ENCODE measurements at regions not wholly inside any gene's neighbourhood (a gene's known extent, or its start where the extent isn't known, plus 50 kb on each side); places are given as distances from the start of the nearest gene placed in this dataset.

DNA sequence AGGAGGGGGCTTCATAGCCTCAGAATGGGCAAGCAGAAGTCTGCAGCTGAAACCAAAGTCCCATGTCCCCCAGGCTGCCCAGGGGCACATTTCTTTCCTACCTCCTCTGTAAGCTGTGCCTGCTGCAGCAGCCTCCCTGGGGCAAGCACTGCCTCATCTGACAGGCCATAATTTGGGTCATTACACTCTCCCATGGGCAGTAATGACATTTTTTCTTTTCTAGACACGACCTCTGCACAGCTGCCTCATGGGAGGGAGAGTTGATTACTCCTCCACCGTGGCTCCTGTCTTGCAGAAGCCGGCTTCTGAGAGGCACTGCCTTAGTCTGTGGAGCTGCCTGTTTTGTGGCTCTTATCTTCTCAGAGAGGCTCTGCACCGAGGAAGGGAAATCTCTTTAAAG is 268.9 kb downstream of the TDRD15 start:
- H3K4me3 Mint-ChIP-seq = no peak overlapping the region
- no peak for DNase-seq (ENCODE audit: extremely low spot score, unreplicated experiment)
- H3K9me3 Mint-ChIP-seq = peaks cover 8% of the 10 kb centered on the region
- peaks cover 12% of the 10 kb centered on the region for H3K4me1 Mint-ChIP-seq (ENCODE audit: unreplicated experiment)
- H3K27me3 Mint-ChIP-seq = peaks cover 22% of the 10 kb centered on the region
- no peak overlapping the region for H3K27ac Mint-ChIP-seq
- H3K36me3 Mint-ChIP-seq = no peaks in the 10 kb centered on the region
- no peak for TF ChIP-seq CTCF (conservative IDR thresholded peaks at IDR 0.05)

DNA sequence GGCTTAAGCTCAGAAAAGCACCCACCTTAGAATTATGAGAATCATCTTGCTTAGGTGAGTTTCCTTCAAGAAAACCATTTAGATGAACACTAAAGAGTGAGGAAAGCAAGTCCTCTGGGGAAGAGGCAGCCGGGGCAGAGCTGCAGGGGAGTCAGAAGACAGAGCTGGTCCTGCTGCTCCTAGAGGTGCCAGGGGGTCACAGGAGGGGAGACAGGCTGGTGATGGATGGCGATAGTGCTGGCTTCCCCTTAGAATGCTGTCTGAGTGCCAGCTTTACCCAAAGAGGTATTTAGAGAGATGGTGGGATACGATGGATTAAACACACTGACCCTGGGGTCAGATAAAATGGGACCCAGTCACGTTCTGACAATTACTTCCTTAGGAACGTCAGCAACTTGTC is 269.4 kb downstream of the TDRD15 start:
- H3K4me1 Mint-ChIP-seq (ENCODE audit: unreplicated experiment) = peaks cover 12% of the 10 kb centered on the region
- no peak overlapping the region for H3K27ac Mint-ChIP-seq
- DNase-seq (ENCODE audit: extremely low spot score, unreplicated experiment) = no peak
- H3K9me3 Mint-ChIP-seq = peaks cover 6% of the 10 kb centered on the region
- no peaks in the 10 kb centered on the region for H3K36me3 Mint-ChIP-seq
- no peak for TF ChIP-seq CTCF (conservative IDR thresholded peaks at IDR 0.05)
- H3K4me3 Mint-ChIP-seq = no peak overlapping the region
- peaks cover 22% of the 10 kb centered on the region for H3K27me3 Mint-ChIP-seq

DNA sequence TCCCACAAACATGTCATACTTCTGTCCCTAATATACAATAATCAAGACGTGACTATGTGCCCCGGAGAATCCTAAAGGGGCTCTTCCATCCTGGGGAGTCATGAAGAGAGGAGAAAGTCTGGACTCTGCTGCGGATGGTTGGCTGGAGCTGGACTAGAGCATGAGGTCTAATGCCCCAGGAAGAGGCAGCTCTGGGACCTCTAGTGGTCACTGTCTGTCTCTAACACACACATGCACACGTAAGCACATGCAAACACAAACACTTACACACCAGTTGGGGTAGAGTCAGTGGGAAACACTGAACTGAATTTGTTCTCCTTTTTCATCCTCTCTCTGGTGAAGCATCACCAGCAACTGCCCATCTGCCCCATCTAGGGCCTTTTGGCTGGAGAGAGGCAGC is 271.6 kb downstream of the TDRD15 start:
- peaks cover 16% of the 10 kb centered on the region for H3K27me3 Mint-ChIP-seq
- H3K9me3 Mint-ChIP-seq = no peaks in the 10 kb centered on the region
- no peak for DNase-seq (ENCODE audit: extremely low spot score, unreplicated experiment)
- H3K4me1 Mint-ChIP-seq (ENCODE audit: unreplicated experiment) = peaks cover 12% of the 10 kb centered on the region
- TF ChIP-seq CTCF (conservative IDR thresholded peaks at IDR 0.05) = peak; percentile 55
- no peak overlapping the region for H3K4me3 Mint-ChIP-seq
- H3K36me3 Mint-ChIP-seq = no peaks in the 10 kb centered on the region
- no peak overlapping the region for H3K27ac Mint-ChIP-seq

DNA sequence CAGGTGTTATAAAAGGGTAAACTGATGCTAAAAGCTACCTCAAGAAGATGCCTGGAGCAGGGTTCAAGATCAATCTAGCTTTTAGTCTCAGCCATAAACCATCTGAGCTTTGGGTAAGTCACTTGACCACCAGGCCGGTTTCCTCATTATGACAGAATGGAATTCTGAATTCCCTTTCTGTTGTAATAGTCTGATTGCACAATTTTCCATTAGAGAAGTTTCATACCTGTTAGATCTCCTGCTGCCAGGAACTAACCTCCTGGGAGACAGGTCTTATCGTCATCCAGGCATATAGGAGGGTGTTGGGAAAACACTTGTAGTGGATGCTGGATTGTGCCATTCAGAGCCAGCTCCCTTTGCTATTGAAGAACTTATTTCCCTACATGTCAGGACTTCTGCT is 272.5 kb downstream of the TDRD15 start:
- no peak for DNase-seq (ENCODE audit: extremely low spot score, unreplicated experiment)
- Mint-ChIP-seq H3K9me3 (no peaks in the 10 kb centered on the region), H3K36me3 (no peaks in the 10 kb centered on the region), H3K4me1 (ENCODE audit: unreplicated experiment) (peaks cover 12% of the 10 kb centered on the region), H3K4me3 (no peak overlapping the region), H3K27ac (no peak overlapping the region), H3K27me3 (peaks cover 16% of the 10 kb centered on the region)
- no peak for TF ChIP-seq CTCF (conservative IDR thresholded peaks at IDR 0.05)

- no peak overlapping the region for H3K4me3 Mint-ChIP-seq
- no peak overlapping the region for H3K27ac Mint-ChIP-seq
- no peak for TF ChIP-seq CTCF (conservative IDR thresholded peaks at IDR 0.05)
- no peak for DNase-seq (ENCODE audit: extremely low spot score, unreplicated experiment)
- H3K36me3 Mint-ChIP-seq = no peaks in the 10 kb centered on the region
- H3K4me1 Mint-ChIP-seq (ENCODE audit: unreplicated experiment) = peaks cover 5% of the 10 kb centered on the region
- H3K27me3 Mint-ChIP-seq = peaks cover 3% of the 10 kb centered on the region
- H3K9me3 Mint-ChIP-seq = no peaks in the 10 kb centered on the region
Observed at GRCh38 chr2:21401022-21401698, 277.4 kb downstream of the TDRD15 start.

- Mint-ChIP-seq H3K36me3 (no peaks in the 10 kb centered on the region), H3K27me3 (no peaks in the 10 kb centered on the region), H3K4me1 (ENCODE audit: unreplicated experiment) (peaks cover 5% of the 10 kb centered on the region), H3K9me3 (no peaks in the 10 kb centered on the region), H3K4me3 (no peak overlapping the region), H3K27ac (no peak overlapping the region)
- DNase-seq (ENCODE audit: extremely low spot score, unreplicated experiment) = no peak
- no peak for TF ChIP-seq CTCF (conservative IDR thresholded peaks at IDR 0.05)
Observed at GRCh38 chr2:21404137-21404536, 280.4 kb downstream of the TDRD15 start.
